ENCODE measurements at regions not wholly inside any gene's neighbourhood (a gene's known extent, or its start where the extent isn't known, plus 50 kb on each side); places are given as distances from the start of the nearest gene placed in this dataset.

DNA sequence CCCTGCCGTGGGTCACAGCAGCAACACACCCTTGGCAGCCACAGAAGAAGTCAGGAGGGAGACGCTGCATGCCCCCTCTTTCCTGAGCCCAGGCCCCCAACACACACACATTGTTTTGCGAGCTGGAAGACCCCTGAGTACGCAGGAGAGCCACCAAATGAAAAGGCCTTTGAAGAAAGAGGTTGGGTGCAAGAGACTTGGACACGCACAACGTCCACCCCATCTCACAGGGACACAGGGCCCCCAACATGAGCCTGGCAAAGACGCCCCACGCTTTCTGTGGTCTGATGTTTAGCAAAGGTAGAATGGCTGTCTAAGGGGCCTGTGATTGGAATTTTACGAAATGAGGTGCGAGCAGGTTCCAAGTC lies 185.0 kb downstream of the TTLL2 start:
- TF ChIP-seq, protein P1, sequence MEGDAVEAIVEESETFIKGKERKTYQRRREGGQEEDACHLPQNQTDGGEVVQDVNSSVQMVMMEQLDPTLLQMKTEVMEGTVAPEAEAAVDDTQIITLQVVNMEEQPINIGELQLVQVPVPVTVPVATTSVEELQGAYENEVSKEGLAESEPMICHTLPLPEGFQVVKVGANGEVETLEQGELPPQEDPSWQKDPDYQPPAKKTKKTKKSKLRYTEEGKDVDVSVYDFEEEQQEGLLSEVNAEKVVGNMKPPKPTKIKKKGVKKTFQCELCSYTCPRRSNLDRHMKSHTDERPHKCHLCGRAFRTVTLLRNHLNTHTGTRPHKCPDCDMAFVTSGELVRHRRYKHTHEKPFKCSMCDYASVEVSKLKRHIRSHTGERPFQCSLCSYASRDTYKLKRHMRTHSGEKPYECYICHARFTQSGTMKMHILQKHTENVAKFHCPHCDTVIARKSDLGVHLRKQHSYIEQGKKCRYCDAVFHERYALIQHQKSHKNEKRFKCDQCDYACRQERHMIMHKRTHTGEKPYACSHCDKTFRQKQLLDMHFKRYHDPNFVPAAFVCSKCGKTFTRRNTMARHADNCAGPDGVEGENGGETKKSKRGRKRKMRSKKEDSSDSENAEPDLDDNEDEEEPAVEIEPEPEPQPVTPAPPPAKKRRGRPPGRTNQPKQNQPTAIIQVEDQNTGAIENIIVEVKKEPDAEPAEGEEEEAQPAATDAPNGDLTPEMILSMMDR (IDR thresholded peaks at IDR 0.05): no peak
- TF ChIP-seq POLR2A (IDR thresholded peaks at IDR 0.05): no peak

All from lower leg skin (tissue), 3 donors.